ENCODE measurements at regions not wholly inside any gene's neighbourhood (a gene's known extent, or its start where the extent isn't known, plus 50 kb on each side); places are given as distances from the start of the nearest gene placed in this dataset.

DNA sequence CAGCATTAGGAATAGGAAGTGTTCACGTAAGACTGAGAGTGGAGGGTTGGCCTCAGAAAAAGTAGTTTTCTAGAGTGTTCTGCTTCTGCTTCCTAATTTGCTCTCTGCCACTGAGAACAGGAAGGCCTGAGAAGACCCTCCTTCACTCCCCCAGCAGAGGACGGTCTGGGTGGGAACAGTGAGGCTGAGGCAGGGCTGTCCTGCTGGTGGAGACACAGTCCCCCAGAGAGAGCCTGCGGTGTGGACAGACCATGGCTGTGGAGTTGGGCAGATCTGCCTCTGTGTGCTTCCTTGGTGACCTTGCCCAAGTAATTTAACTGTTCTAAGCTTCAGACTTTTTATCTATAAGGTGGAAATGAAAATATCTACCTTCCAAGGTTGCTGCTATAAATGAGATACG lies 182.3 kb downstream of the DACT1 start:
- TF ChIP-seq, protein P1, sequence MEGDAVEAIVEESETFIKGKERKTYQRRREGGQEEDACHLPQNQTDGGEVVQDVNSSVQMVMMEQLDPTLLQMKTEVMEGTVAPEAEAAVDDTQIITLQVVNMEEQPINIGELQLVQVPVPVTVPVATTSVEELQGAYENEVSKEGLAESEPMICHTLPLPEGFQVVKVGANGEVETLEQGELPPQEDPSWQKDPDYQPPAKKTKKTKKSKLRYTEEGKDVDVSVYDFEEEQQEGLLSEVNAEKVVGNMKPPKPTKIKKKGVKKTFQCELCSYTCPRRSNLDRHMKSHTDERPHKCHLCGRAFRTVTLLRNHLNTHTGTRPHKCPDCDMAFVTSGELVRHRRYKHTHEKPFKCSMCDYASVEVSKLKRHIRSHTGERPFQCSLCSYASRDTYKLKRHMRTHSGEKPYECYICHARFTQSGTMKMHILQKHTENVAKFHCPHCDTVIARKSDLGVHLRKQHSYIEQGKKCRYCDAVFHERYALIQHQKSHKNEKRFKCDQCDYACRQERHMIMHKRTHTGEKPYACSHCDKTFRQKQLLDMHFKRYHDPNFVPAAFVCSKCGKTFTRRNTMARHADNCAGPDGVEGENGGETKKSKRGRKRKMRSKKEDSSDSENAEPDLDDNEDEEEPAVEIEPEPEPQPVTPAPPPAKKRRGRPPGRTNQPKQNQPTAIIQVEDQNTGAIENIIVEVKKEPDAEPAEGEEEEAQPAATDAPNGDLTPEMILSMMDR (IDR thresholded peaks at IDR 0.05): no peak
- Mint-ChIP-seq H3K36me3 (ENCODE audit: low read depth) (no peaks in the 10 kb centered on the region), H3K9me3 (no peaks in the 10 kb centered on the region), H3K27ac (no peak overlapping the region), H3K4me1 (ENCODE audit: low read depth) (peaks cover 35% of the 10 kb centered on the region), H3K27me3 (ENCODE audit: insufficient read depth) (no peaks in the 10 kb centered on the region; the same call in none of the 2 replicates), H3K4me3 (no peak overlapping the region)
- DNase-seq: no peak

DNA sequence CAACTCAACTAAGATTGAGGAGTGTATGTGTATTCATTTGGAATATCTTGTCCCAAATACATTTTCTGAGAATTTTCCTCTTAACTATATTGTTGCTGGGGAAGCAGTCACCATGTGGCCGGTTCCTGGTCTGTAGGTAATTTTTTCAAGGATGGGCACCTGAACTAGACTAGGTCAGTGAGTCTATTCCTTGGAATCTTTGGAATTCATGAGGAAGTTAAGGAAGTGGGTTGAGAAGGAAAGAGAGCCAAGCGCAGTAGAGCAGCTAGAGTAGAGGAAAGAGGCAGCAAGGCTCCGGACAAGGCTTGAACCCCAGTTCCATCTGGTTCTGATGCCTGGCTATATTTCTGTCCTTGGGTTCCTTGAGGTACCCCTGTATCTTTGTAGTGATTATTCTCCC lies 183.7 kb downstream of the DACT1 start:
- Mint-ChIP-seq H3K4me1 (ENCODE audit: low read depth) (peaks cover 22% of the 10 kb centered on the region), H3K27ac (no peak overlapping the region), H3K36me3 (ENCODE audit: low read depth) (no peaks in the 10 kb centered on the region), H3K27me3 (ENCODE audit: insufficient read depth) (no peaks in the 10 kb centered on the region; the same call in none of the 2 replicates), H3K4me3 (no peak overlapping the region), H3K9me3 (no peaks in the 10 kb centered on the region)
- TF ChIP-seq, protein P1 (IDR thresholded peaks at IDR 0.05): no peak
- DNase-seq: no peak

DNA sequence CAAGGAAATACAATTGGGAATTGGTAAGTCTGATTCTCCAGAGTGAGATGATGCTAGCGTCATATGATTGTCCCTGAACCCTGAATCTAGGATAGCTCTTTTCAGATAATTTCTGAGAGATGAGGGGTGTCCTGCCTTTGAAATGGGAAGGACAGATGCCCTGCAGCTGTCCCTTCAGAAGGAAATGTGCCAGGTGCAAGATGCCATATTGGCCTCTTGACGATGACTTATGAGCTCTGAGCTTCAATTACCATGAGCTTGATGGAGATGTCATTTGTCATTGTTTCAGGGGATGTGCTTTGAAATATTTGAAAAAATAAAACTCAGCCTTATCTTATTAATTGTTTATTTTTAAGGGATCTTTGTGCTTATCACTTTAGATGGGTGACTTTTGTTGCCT lies 185.1 kb downstream of the DACT1 start:
- no peak overlapping the region for H3K27ac Mint-ChIP-seq
- no peaks in the 10 kb centered on the region; the same call in none of the 2 replicates for H3K27me3 Mint-ChIP-seq (ENCODE audit: insufficient read depth)
- no peaks in the 10 kb centered on the region for H3K36me3 Mint-ChIP-seq (ENCODE audit: low read depth)
- TF ChIP-seq, protein P1 (IDR thresholded peaks at IDR 0.05): no peak
- peaks cover 13% of the 10 kb centered on the region for H3K4me1 Mint-ChIP-seq (ENCODE audit: low read depth)
- peaks cover 5% of the 10 kb centered on the region; the same call in 1 of the 2 replicates for H3K9me3 Mint-ChIP-seq
- no peak for DNase-seq
- no peak overlapping the region for H3K4me3 Mint-ChIP-seq

DNA sequence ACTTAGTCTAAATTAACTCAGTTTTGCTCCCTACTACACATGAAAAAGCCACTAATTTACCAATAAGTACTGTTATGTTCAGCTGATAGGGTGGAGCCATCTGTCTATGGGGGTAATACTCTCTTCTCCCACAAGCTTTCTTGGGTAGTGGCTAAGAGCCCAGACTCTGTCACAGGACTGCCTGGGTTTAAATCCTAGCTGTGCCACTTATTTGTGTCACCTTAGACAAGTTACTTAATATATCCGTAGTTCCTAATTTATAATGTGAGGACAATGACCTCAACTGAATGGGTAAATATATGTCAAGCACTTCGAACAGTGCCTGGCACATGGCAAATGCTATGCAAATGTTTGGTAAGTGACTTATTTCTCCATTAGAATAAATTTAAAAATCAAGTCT lies 185.6 kb downstream of the DACT1 start:
- Mint-ChIP-seq H3K36me3 (ENCODE audit: low read depth) (no peaks in the 10 kb centered on the region), H3K9me3 (peaks cover 5% of the 10 kb centered on the region; the same call in 1 of the 2 replicates), H3K27ac (no peak overlapping the region), H3K4me3 (no peak overlapping the region), H3K27me3 (ENCODE audit: insufficient read depth) (no peaks in the 10 kb centered on the region; the same call in none of the 2 replicates), H3K4me1 (ENCODE audit: low read depth) (peaks cover 9% of the 10 kb centered on the region)
- TF ChIP-seq, protein P1 (IDR thresholded peaks at IDR 0.05): no peak
- no peak for DNase-seq

DNA sequence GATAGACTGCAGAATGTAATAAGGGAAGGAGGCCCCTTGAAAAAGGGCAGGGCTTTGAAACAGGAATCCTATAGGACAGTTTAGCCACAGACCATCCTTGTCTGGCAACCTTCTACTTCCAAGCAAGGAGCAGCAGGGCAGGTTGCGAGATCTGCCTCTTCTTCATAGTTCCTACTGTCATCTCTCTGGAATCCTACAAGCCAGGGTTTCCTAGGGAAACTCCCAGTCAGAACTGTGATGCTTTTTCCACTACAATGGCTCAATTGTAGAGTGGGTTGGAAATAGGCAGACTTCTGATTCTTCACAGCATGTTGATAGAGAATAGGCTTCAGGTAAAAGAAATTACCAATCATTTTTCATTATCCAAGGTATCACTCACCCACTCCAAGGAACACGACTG lies 186.3 kb downstream of the DACT1 start:
- H3K4me3 Mint-ChIP-seq: no peak overlapping the region
- H3K27ac Mint-ChIP-seq: no peak overlapping the region
- no peaks in the 10 kb centered on the region; the same call in none of the 2 replicates for H3K27me3 Mint-ChIP-seq (ENCODE audit: insufficient read depth)
- peaks cover 5% of the 10 kb centered on the region; the same call in 1 of the 2 replicates for H3K9me3 Mint-ChIP-seq
- DNase-seq: no peak
- peaks cover 4% of the 10 kb centered on the region; the same call in 1 of the 2 replicates for H3K4me1 Mint-ChIP-seq (ENCODE audit: low read depth)
- TF ChIP-seq, protein P1 (IDR thresholded peaks at IDR 0.05): no peak
- H3K36me3 Mint-ChIP-seq (ENCODE audit: low read depth): no peaks in the 10 kb centered on the region

DNA sequence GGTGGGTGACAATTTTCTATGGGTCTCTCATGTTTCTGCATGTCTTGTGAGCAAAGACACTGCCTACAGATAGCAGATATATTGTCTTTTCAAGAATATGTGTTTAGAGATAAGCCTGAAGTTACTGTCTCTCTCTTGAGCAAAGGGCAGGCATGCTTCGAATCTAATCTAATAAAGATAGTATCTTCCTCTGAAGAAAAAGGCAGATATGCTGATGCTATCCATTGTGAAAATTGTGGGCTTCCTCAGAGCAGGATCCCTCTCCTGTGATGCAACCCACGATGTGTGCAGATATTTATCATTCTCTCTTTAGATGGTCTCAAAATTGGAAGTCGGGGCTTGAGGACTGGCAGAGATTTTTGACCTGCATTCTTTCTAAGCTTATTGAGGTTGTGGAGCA lies 187.0 kb downstream of the DACT1 start:
- Mint-ChIP-seq H3K36me3 (ENCODE audit: low read depth) (no peaks in the 10 kb centered on the region), H3K4me1 (ENCODE audit: low read depth) (peaks cover 10% of the 10 kb centered on the region), H3K27me3 (ENCODE audit: insufficient read depth) (no peaks in the 10 kb centered on the region; the same call in 1 of the 2 replicates), H3K4me3 (no peak overlapping the region), H3K9me3 (peaks cover 5% of the 10 kb centered on the region; the same call in 1 of the 2 replicates), H3K27ac (no peak overlapping the region)
- no peak for DNase-seq
- TF ChIP-seq, protein P1 (IDR thresholded peaks at IDR 0.05): no peak
